ENCODE measurements at regions not wholly inside any gene's neighbourhood (a gene's known extent, or its start where the extent isn't known, plus 50 kb on each side); places are given as distances from the start of the nearest gene placed in this dataset.

- H3K79me2 ChIP-seq (ENCODE audit: low read length): no peaks in the 10 kb centered on the region
- TF ChIP-seq, protein P1, sequence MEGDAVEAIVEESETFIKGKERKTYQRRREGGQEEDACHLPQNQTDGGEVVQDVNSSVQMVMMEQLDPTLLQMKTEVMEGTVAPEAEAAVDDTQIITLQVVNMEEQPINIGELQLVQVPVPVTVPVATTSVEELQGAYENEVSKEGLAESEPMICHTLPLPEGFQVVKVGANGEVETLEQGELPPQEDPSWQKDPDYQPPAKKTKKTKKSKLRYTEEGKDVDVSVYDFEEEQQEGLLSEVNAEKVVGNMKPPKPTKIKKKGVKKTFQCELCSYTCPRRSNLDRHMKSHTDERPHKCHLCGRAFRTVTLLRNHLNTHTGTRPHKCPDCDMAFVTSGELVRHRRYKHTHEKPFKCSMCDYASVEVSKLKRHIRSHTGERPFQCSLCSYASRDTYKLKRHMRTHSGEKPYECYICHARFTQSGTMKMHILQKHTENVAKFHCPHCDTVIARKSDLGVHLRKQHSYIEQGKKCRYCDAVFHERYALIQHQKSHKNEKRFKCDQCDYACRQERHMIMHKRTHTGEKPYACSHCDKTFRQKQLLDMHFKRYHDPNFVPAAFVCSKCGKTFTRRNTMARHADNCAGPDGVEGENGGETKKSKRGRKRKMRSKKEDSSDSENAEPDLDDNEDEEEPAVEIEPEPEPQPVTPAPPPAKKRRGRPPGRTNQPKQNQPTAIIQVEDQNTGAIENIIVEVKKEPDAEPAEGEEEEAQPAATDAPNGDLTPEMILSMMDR (IDR thresholded peaks at IDR 0.05; ENCODE audit: low read depth, low read length): no peak
- no peak for TF ChIP-seq EZH2phosphoT487 (IDR thresholded peaks at IDR 0.05; ENCODE audit: low read depth)
- H3K4me2 ChIP-seq (ENCODE audit: low read length): no peak overlapping the region
These were observed 125.6 kb upstream of the CCDC150 start for GRCh38 chr2:196513796-196514526.

DNA sequence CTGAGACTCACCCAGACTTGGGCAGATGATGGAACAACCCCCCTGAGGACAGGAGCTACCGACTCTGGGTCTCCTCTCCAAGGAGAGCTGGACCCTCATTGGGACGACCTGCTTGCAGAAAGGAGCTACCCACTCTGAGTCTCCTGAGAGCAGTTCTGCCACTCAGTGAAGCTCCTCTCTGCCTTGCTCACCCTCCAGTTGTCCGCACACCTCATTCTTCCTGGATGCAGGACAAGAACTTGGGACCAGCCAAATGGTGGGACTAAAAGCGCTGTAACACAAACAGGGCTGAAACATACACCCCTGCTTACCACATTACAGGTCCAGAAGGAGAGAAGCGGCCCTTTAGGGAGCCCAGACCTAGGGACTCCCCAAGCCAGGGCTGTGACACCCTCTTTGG is 124.9 kb upstream of the CCDC150 start:
- no peaks in the 10 kb centered on the region for H3K27me3 ChIP-seq (ENCODE audit: low read depth, low read length)
- H3K4me2 ChIP-seq (ENCODE audit: low read length): no peak overlapping the region
- TF ChIP-seq, protein P1 (IDR thresholded peaks at IDR 0.05; ENCODE audit: low read depth, low read length): no peak
- TF ChIP-seq EZH2phosphoT487 (IDR thresholded peaks at IDR 0.05; ENCODE audit: low read depth): no peak
- no peak overlapping the region for H3K4me3 ChIP-seq (ENCODE audit: low read length)
- H3K36me3 ChIP-seq (replicated peaks; ENCODE audit: low read depth, low read length): no peaks in the 10 kb centered on the region
- no peaks in the 10 kb centered on the region for H3K9me3 ChIP-seq (ENCODE audit: insufficient read depth, low read length)
- no peak overlapping the region for H3K9ac ChIP-seq (ENCODE audit: low read length)
- H4K20me1 ChIP-seq (ENCODE audit: insufficient read depth, low read length): no peaks in the 10 kb centered on the region
- H2AFZ ChIP-seq (ENCODE audit: low read depth, low read length): no peak overlapping the region
- no peaks in the 10 kb centered on the region for H3K79me2 ChIP-seq (ENCODE audit: low read length)
- H3K27ac ChIP-seq (ENCODE audit: low read length): no peak overlapping the region
- no peaks in the 10 kb centered on the region for H3K4me1 ChIP-seq (ENCODE audit: low read length)

More at GRCh38 chr2:196513796-196514526, 125.6 kb upstream of the CCDC150 start:
- no peak overlapping the region for H3K9ac ChIP-seq (ENCODE audit: low read length)
- no peaks in the 10 kb centered on the region for H3K27me3 ChIP-seq (ENCODE audit: low read depth, low read length)
- H3K4me1 ChIP-seq (ENCODE audit: low read length): no peaks in the 10 kb centered on the region
- H3K27ac ChIP-seq (ENCODE audit: low read length): no peak overlapping the region
- H3K9me3 ChIP-seq (ENCODE audit: insufficient read depth, low read length): no peaks in the 10 kb centered on the region
- H4K20me1 ChIP-seq (ENCODE audit: insufficient read depth, low read length): no peaks in the 10 kb centered on the region
- no peaks in the 10 kb centered on the region for H3K36me3 ChIP-seq (replicated peaks; ENCODE audit: low read depth, low read length)
- no peak overlapping the region for H2AFZ ChIP-seq (ENCODE audit: low read depth, low read length)
- H3K4me3 ChIP-seq (ENCODE audit: low read length): no peak overlapping the region

DNA sequence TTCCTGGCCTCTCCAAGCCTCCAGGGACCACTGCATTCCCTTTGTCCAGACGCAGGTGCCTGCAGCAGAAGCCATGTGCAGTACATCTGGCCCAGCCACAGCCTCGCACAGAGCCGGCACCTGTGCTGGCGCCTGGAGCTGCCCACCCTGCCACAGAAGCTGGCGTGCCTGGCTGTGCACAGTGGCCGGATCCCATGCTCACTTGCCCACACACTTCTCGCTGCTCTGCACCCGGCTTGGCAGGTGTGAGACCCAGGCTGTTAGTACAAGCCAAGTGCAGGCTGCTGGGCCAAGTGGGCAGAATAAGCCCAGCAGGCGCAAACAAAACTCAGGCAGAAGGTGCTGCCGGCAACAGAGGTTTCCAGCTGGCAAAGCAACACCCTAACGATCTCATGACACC is 124.5 kb upstream of the CCDC150 start:
- Histone ChIP-seq H3K36me3 (replicated peaks; ENCODE audit: low read depth, low read length) (no peaks in the 10 kb centered on the region), H3K4me2 (ENCODE audit: low read length) (no peak overlapping the region), H3K79me2 (ENCODE audit: low read length) (no peaks in the 10 kb centered on the region), H3K4me1 (ENCODE audit: low read length) (no peaks in the 10 kb centered on the region), H4K20me1 (ENCODE audit: insufficient read depth, low read length) (no peaks in the 10 kb centered on the region), H2AFZ (ENCODE audit: low read depth, low read length) (no peak overlapping the region), H3K27me3 (ENCODE audit: low read depth, low read length) (no peaks in the 10 kb centered on the region), H3K4me3 (ENCODE audit: low read length) (no peak overlapping the region), H3K9ac (ENCODE audit: low read length) (no peak overlapping the region), H3K27ac (ENCODE audit: low read length) (no peak overlapping the region), H3K9me3 (ENCODE audit: insufficient read depth, low read length) (no peaks in the 10 kb centered on the region)
- TF ChIP-seq EZH2phosphoT487 (IDR thresholded peaks at IDR 0.05; ENCODE audit: low read depth): no peak
- TF ChIP-seq, protein P1 (IDR thresholded peaks at IDR 0.05; ENCODE audit: low read depth, low read length): no peak

GRCh38 chr2:196515608-196516007 is 123.9 kb upstream of the CCDC150 start:
- H3K4me3 ChIP-seq (ENCODE audit: low read length): no peak overlapping the region
- H3K79me2 ChIP-seq (ENCODE audit: low read length): no peaks in the 10 kb centered on the region
- H3K4me1 ChIP-seq (ENCODE audit: low read length): no peaks in the 10 kb centered on the region
- H3K9ac ChIP-seq (ENCODE audit: low read length): no peak overlapping the region
- H3K27me3 ChIP-seq (ENCODE audit: low read depth, low read length): no peaks in the 10 kb centered on the region
- H3K36me3 ChIP-seq (replicated peaks; ENCODE audit: low read depth, low read length): no peaks in the 10 kb centered on the region
- H3K27ac ChIP-seq (ENCODE audit: low read length): no peak overlapping the region
- no peaks in the 10 kb centered on the region for H4K20me1 ChIP-seq (ENCODE audit: insufficient read depth, low read length)
- no peak overlapping the region for H3K4me2 ChIP-seq (ENCODE audit: low read length)
- no peak for TF ChIP-seq EZH2phosphoT487 (IDR thresholded peaks at IDR 0.05; ENCODE audit: low read depth)
- TF ChIP-seq, protein P1 (IDR thresholded peaks at IDR 0.05; ENCODE audit: low read depth, low read length): no peak
- no peak overlapping the region for H2AFZ ChIP-seq (ENCODE audit: low read depth, low read length)
- no peaks in the 10 kb centered on the region for H3K9me3 ChIP-seq (ENCODE audit: insufficient read depth, low read length)

Measured in OCI-LY3 (cell line).